ENCODE measurements at regions not wholly inside any gene's neighbourhood (a gene's known extent, or its start where the extent isn't known, plus 50 kb on each side); places are given as distances from the start of the nearest gene placed in this dataset.

DNA sequence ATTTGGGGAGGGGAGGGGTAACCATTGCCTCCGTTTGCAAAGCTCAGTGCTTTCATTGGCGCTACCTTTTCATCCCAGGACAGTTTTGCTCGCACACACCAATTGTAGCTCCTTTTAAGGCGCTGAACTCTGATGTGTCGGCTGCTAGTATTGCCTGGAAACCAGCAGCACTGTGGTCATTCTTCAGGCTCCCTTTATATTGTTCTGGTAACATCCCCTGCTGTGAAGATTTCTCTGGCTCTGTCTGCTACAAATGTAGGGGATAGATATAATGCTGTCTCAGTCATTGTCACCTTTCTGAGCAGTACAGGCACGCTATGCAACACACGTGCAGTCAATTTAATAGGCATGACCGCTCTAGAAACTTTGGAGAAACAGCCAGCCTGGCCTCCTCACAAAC is 172.9 kb upstream of the SASH1 start:
- H3K4me1 Mint-ChIP-seq (ENCODE audit: low read depth) = no peaks in the 10 kb centered on the region
- H3K36me3 Mint-ChIP-seq = no peaks in the 10 kb centered on the region
- H3K4me3 Mint-ChIP-seq = no peak overlapping the region
- H3K9me3 Mint-ChIP-seq (ENCODE audit: low read depth) = no peaks in the 10 kb centered on the region
- no peak overlapping the region for H3K27ac Mint-ChIP-seq
- H3K27me3 Mint-ChIP-seq = peaks cover 3% of the 10 kb centered on the region

DNA sequence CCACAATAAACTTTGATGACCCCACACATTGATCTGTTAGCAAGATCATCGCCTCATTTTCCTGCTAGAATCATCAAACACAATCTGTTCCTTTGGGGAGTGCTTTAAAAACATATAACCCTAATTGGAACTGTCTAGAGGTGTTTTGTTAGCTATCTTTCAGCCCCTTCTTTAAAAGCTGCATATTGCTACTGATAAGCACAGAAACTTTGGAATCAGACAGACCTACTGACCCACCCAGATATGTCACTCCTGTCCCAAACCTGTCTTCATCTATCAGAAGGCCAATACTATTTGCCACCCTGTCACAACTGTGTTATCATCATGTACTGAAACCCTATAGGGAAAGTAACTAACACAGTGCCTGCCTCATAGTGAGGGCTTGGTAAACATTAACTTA is 172.4 kb upstream of the SASH1 start:
- Mint-ChIP-seq H3K27ac (no peak overlapping the region), H3K36me3 (no peaks in the 10 kb centered on the region), H3K27me3 (peaks cover 3% of the 10 kb centered on the region), H3K4me3 (no peak overlapping the region), H3K9me3 (ENCODE audit: low read depth) (no peaks in the 10 kb centered on the region), H3K4me1 (ENCODE audit: low read depth) (no peaks in the 10 kb centered on the region)

DNA sequence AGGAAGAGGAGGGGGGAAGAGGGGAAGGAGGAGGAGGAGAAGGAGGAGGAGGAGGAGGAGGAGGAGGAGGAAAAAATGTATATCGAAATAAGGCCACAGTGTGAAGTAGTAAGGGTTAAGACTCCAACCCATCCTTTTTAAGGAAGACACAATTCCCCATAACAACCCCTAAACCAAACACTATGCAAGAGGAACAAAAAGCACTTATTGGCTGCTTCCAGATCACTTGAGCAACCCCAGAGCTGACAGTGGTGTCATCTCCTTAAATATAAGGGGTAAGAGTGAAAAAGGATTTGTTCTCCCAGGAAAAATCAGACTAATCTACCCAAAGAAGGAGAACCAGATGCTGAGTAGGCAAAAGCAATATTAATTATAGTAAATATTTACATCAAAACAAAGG is 169.1 kb upstream of the SASH1 start:
- Mint-ChIP-seq H3K4me3 (no peak overlapping the region), H3K4me1 (ENCODE audit: low read depth) (no peaks in the 10 kb centered on the region), H3K36me3 (no peaks in the 10 kb centered on the region), H3K27ac (no peak overlapping the region), H3K27me3 (peaks cover 4% of the 10 kb centered on the region), H3K9me3 (ENCODE audit: low read depth) (no peaks in the 10 kb centered on the region)

DNA sequence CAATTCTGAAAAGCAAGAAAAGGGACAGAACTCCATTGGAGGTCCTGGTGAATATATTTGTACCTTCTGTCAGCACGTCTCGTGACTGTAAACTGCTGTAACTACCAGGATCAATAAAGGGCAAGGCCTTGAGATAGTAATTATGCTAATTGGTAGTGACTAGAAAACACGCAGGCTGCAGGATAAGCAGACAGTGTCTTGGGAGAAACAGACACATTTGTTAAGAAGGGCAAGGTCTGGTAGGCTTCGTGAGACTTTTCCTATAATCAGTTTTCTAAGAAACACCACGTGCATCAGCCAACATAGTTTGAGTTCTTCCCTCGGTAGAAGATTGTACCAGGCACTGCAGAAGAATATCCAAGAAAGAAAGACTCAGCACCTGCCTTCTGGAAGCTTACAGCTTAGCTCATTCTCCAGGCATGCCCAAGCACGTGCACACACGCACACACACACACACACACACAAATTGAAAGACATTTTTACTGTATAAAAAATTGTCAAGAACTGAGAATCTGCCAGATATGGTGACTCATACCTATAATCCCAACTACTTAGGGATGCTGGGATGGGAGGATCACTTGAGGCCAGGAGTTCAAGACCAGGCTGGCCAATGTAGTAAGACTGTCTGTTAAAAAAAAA is 167.0 kb upstream of the SASH1 start:
- H3K27ac Mint-ChIP-seq = no peak overlapping the region
- no peak overlapping the region for H3K4me3 Mint-ChIP-seq
- H3K4me1 Mint-ChIP-seq (ENCODE audit: low read depth) = no peaks in the 10 kb centered on the region
- no peaks in the 10 kb centered on the region for H3K36me3 Mint-ChIP-seq
- H3K27me3 Mint-ChIP-seq = peaks cover 9% of the 10 kb centered on the region
- no peaks in the 10 kb centered on the region for H3K9me3 Mint-ChIP-seq (ENCODE audit: low read depth)

DNA sequence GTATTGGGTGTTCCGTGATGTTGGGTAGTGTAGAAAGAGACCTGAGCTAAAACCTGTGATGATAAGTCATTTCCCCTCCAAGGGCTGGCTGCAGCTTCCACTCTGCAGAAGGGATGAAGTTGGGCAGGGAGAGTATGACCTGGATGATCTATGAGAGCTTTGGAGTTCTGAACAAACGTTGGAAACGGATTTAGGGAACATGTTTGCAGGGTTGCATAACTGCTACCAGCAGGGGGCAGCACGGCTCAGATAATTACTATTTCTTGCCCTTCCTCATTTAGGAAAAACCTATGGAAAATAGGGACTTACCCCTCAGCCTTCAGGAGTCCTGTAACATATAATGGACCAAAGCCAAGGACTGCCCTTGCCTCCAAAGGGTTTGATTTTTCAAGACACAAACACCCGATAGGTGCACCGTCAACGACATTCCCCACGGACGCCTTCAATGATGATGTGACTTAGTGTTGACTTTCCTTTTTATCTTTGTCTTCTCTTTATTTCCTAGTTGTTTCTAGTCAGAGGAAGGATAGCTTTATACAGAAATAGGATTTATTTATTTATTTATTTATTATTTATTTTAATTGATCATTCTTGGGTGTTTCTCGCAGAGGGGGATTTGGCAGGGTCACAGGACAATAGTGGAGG is 164.9 kb upstream of the SASH1 start:
- H3K27ac Mint-ChIP-seq = no peak overlapping the region
- no peaks in the 10 kb centered on the region for H3K9me3 Mint-ChIP-seq (ENCODE audit: low read depth)
- H3K4me1 Mint-ChIP-seq (ENCODE audit: low read depth) = no peaks in the 10 kb centered on the region
- peaks cover 16% of the 10 kb centered on the region for H3K27me3 Mint-ChIP-seq
- H3K36me3 Mint-ChIP-seq = no peaks in the 10 kb centered on the region
- no peak overlapping the region for H3K4me3 Mint-ChIP-seq

DNA sequence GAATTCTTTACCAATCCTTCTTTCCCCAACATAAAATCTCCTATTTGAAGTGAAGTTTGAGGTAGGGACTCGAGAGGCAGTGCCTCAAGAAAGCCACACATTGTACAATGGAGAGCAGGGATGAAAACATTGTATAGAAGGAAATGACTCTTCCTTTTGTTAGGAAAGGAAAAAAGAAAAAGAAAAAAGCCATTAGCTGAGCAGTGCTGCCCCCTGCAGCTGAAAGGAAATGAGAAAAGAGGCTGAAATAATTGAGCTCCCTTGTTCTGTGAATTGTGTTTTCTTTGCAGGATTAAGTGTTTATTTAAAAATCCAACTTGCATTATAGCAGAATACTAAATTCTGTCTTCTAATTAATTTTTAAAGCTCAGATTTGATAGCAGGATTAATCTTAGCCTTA is 162.9 kb upstream of the SASH1 start:
- Mint-ChIP-seq H3K27me3 (peaks cover 25% of the 10 kb centered on the region), H3K4me3 (no peak overlapping the region), H3K36me3 (no peaks in the 10 kb centered on the region), H3K27ac (no peak overlapping the region), H3K9me3 (ENCODE audit: low read depth) (no peaks in the 10 kb centered on the region), H3K4me1 (ENCODE audit: low read depth) (no peaks in the 10 kb centered on the region)

DNA sequence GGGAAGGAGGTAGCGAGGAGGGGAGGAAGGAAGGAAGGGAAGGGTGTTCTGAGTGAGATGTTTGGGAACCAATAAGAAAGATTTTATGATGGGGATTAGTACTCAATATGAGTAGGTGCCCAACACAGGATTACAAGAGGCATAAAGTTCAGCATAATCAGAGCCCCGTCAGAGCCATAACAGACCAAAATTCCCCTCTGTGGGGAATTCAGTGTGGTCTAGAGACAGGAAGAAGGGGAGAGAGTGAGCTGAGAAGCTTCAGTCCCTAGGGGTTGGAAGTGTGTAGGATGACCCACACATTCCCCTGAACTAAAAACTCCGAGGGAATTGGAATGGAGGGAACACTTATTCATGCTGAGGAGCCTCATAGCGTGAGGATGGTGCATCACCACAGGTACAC is 160.3 kb upstream of the SASH1 start:
- H3K4me1 Mint-ChIP-seq (ENCODE audit: low read depth) = no peaks in the 10 kb centered on the region
- H3K27ac Mint-ChIP-seq = no peak overlapping the region
- no peaks in the 10 kb centered on the region for H3K9me3 Mint-ChIP-seq (ENCODE audit: low read depth)
- H3K4me3 Mint-ChIP-seq = no peak overlapping the region
- peaks cover 21% of the 10 kb centered on the region for H3K27me3 Mint-ChIP-seq
- H3K36me3 Mint-ChIP-seq = no peaks in the 10 kb centered on the region

DNA sequence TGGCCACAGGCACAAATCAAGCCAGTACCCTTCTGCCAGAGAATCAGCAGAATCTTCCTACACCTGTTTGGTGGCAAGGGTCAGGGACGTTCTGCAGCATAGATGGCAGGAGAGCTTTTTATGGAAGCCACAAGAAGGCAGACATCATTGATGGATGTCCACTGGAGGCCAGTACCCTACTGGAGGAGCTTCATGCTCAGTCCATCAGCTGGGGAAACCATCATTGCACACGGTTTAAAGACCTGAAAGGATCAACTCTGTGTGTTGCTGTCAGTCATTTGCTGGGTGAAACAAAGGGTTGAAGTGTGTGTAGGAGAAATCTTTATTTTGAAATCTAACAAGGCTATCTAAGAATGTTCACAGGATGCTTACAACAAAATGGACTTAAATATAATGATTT is 158.9 kb upstream of the SASH1 start:
- H3K36me3 Mint-ChIP-seq = no peaks in the 10 kb centered on the region
- no peaks in the 10 kb centered on the region for H3K9me3 Mint-ChIP-seq (ENCODE audit: low read depth)
- H3K4me3 Mint-ChIP-seq = no peak overlapping the region
- H3K4me1 Mint-ChIP-seq (ENCODE audit: low read depth) = no peaks in the 10 kb centered on the region
- H3K27me3 Mint-ChIP-seq = peaks cover 28% of the 10 kb centered on the region
- no peak overlapping the region for H3K27ac Mint-ChIP-seq

DNA sequence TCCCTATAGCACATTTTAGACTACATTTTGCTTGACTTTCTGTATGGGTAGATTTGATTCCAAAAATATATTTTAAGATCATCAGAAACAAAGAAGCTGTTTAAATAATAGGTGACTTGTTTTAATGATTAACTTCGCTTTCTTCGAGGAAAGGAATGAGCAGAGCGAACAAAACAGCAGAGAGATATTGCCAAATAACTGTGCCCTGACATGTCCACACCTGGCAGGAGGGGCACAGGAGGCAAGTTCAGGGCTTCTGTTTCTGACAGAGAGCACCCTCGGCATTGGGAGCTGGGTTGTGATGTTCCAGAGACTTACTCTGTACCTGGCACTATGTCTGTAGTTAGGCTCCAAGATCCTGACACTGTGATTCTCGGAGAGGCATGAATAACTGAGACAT is 155.7 kb upstream of the SASH1 start:
- Mint-ChIP-seq H3K27ac (no peak overlapping the region), H3K9me3 (ENCODE audit: low read depth) (no peaks in the 10 kb centered on the region), H3K4me3 (no peak overlapping the region), H3K4me1 (ENCODE audit: low read depth) (no peaks in the 10 kb centered on the region), H3K27me3 (peaks cover 26% of the 10 kb centered on the region), H3K36me3 (no peaks in the 10 kb centered on the region)

DNA sequence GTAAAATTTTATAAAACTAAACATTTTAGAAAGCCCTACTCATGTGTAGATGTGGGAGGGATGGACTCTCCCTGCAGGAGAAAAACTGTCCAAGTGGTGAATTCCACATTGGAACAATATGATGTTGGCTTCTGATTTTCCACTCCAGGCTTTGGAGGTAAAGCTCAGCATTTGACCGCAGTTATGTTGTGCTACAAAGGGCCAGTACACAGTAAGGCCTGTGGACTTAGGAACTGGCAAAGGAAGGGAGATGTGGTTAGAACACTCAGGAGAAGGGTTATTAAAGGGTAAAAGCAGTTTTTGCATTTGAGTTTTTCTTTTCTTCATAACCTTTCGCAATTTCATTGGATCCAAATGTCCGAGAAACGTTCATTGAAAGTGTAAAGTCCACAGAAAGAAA is 150.3 kb upstream of the SASH1 start:
- H3K9me3 Mint-ChIP-seq (ENCODE audit: low read depth) = no peaks in the 10 kb centered on the region
- H3K27me3 Mint-ChIP-seq = peaks cover 41% of the 10 kb centered on the region
- H3K36me3 Mint-ChIP-seq = no peaks in the 10 kb centered on the region
- H3K4me1 Mint-ChIP-seq (ENCODE audit: low read depth) = no peaks in the 10 kb centered on the region
- H3K27ac Mint-ChIP-seq = no peak overlapping the region
- no peak overlapping the region for H3K4me3 Mint-ChIP-seq

DNA sequence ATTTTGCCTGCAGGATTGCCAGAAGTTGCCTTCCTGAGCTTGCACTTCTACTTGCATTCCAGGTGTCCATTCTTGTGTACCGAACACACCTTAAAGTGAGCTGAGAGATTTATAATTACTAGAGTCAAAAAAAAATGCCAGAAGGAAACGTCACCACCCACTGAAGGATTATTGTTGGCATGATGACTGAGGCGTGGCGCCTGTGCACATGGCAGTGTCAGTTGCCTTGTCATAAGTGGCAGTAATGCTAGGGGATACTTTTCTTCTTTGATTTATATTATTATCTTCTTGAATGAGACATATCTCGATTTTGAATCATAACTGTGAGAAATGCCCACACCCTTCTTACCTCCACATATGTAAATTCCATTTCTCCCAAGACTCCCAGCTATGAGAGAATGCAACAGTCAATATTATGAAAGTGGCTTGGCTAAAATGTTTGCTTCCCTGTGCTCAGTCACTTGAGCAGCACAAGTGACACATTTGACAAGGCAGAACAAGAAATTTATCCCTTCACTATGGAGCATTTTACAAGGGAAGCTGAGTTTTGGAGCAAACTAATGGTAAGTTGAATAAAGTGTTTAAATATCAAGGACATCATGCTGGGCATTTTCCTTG is 149.5 kb upstream of the SASH1 start:
- Mint-ChIP-seq H3K4me3 (no peak overlapping the region), H3K27ac (no peak overlapping the region), H3K27me3 (peaks cover 46% of the 10 kb centered on the region), H3K36me3 (no peaks in the 10 kb centered on the region), H3K4me1 (ENCODE audit: low read depth) (no peaks in the 10 kb centered on the region), H3K9me3 (ENCODE audit: low read depth) (no peaks in the 10 kb centered on the region)

DNA sequence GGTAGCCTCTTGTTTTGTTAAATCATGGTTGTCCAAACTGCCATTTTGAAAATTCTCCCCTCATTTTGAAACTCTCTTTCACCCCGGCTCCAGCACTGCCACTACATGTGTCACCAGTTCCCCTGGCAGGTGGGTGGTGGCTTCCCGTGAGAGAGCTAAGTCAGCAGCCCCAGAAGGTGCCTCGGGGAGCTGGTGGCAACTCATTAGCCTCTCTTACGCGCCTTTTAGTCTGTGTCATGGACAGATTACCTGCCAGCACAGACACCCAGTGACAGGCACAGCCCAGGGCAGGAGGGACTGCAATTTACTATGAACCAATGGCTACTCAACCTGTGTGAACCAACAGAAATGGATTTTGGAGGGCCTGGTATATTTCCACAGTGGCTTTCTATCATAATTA is 147.1 kb upstream of the SASH1 start:
- H3K27me3 Mint-ChIP-seq = peaks cover 52% of the 10 kb centered on the region
- H3K36me3 Mint-ChIP-seq = no peaks in the 10 kb centered on the region
- H3K9me3 Mint-ChIP-seq (ENCODE audit: low read depth) = no peaks in the 10 kb centered on the region
- no peak overlapping the region for H3K4me3 Mint-ChIP-seq
- no peak overlapping the region for H3K27ac Mint-ChIP-seq
- H3K4me1 Mint-ChIP-seq (ENCODE audit: low read depth) = peaks cover 8% of the 10 kb centered on the region

DNA sequence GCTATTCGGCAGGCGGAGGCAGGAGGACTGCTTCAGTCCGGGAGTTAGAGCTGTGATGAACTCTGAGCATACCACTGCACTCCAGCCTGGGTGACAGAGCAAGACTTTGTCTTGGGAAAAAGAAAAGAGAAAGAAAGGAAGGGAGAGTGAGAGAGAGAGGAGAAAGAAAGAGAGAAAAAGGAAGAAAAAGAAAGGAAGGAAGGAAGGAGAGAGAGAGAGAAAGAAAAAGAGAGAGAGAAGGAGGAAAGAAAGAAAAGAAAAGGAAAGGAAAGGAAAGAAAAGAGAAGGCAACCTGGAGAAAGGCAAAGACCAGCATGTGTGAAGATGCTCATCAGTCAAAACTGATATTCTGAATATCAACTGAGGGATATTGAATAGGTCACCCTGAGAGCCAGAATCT is 143.1 kb upstream of the SASH1 start:
- Mint-ChIP-seq H3K36me3 (peaks cover 2% of the 10 kb centered on the region), H3K9me3 (ENCODE audit: low read depth) (peaks cover 9% of the 10 kb centered on the region), H3K27ac (no peak overlapping the region), H3K27me3 (peaks cover 59% of the 10 kb centered on the region), H3K4me3 (no peak overlapping the region), H3K4me1 (ENCODE audit: low read depth) (peaks cover 36% of the 10 kb centered on the region)

DNA sequence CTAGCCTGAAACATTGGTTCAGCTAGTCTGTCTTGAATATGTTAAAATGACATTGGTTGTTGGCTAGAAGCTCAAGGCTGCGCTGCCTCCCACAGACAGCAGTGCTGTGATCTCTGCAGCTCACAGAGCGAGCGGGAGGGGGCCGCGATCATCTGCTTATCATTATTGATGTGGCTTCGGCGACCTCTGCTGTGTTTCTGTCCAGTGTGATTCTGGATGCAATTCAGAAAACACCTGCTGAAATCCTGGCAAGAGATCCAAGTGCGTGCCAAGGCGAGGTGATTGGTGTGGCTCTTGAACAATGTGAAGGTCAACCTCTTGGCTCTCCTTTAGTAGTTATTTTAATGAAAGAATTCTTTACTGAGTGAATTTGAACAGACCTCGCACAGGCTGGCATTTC is 142.3 kb upstream of the SASH1 start:
- Mint-ChIP-seq H3K9me3 (ENCODE audit: low read depth) (peaks cover 12% of the 10 kb centered on the region), H3K4me3 (no peak overlapping the region), H3K27ac (no peak overlapping the region), H3K4me1 (ENCODE audit: low read depth) (peaks cover 44% of the 10 kb centered on the region), H3K36me3 (peaks cover 2% of the 10 kb centered on the region), H3K27me3 (peaks cover 59% of the 10 kb centered on the region)

DNA sequence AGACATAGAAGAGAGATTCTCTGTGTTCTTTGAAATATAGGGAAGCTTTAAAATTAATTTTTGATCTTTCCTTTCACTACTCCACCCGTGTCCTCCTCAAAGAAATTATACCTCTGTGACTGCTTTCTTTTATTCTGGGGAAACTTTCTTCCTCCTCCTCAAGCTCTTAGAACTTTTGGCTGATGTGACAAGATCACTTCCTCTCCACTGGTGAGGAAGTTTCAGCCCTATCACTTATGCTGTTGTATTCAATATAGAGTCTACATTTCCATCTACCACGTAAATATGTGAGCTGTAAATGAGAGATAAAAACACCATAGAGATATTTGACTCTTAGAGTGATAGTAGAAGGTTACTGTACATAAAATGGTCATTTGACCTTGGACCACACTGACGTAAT is 141.9 kb upstream of the SASH1 start:
- H3K4me3 Mint-ChIP-seq = no peak overlapping the region
- H3K27ac Mint-ChIP-seq = no peak overlapping the region
- H3K4me1 Mint-ChIP-seq (ENCODE audit: low read depth) = peaks cover 48% of the 10 kb centered on the region
- peaks cover 58% of the 10 kb centered on the region for H3K27me3 Mint-ChIP-seq
- H3K36me3 Mint-ChIP-seq = peaks cover 2% of the 10 kb centered on the region
- peaks cover 12% of the 10 kb centered on the region for H3K9me3 Mint-ChIP-seq (ENCODE audit: low read depth)
